ENCODE measurements at regions not wholly inside any gene's neighbourhood (a gene's known extent, or its start where the extent isn't known, plus 50 kb on each side); places are given as distances from the start of the nearest gene placed in this dataset.
"Not testable (repeated sequence)": the region's sequence is repeated elsewhere in the genome, so short reads cannot be mapped to it uniquely, and the experiment has no call there.

GRCh38 chr6:160804639-160805038 lies 102.6 kb downstream of the PLG start:
- no peak for DNase-seq

GRCh38 chr6:160808263-160808662 lies 106.2 kb downstream of the PLG start:
- no peak for DNase-seq

- no peak for DNase-seq
Measured at GRCh38 chr6:160810238-160810637, 108.2 kb downstream of the PLG start.

- no peak for DNase-seq
Measured at GRCh38 chr6:160812097-160812496, 110.1 kb downstream of the PLG start.

- DNase-seq = no peak
Measured at GRCh38 chr6:160818934-160819333, 116.9 kb downstream of the PLG start.

GRCh38 chr6:160820661-160821060 lies 118.6 kb downstream of the PLG start:
- not testable (repeated sequence) for DNase-seq

GRCh38 chr6:160831739-160832138 lies 129.7 kb downstream of the PLG start:
- DNase-seq = no peak

GRCh38 chr6:160832422-160832821 lies 130.4 kb downstream of the PLG start:
- DNase-seq = no peak

- DNase-seq = no peak
Measured at GRCh38 chr6:160837146-160837545, 135.1 kb downstream of the PLG start.

GRCh38 chr6:160851031-160851430 lies 140.5 kb upstream of the MAP3K4 start:
- DNase-seq = no peak

GRCh38 chr6:160853946-160854345 lies 137.6 kb upstream of the MAP3K4 start:
- no peak for DNase-seq

GRCh38 chr6:160858886-160859285 lies 132.7 kb upstream of the MAP3K4 start:
- no peak for DNase-seq

GRCh38 chr6:160859822-160860221 lies 131.7 kb upstream of the MAP3K4 start:
- no peak for DNase-seq

GRCh38 chr6:160861824-160862223 lies 129.7 kb upstream of the MAP3K4 start:
- DNase-seq = no peak

- no peak for DNase-seq
Measured at GRCh38 chr6:160863782-160864181, 127.8 kb upstream of the MAP3K4 start.

- DNase-seq = no peak
Measured at GRCh38 chr6:160871320-160871719, 120.2 kb upstream of the MAP3K4 start.

- DNase-seq = no peak
Measured at GRCh38 chr6:160881148-160881808, 110.3 kb upstream of the MAP3K4 start.

- DNase-seq = no peak
Measured at GRCh38 chr6:160882006-160882405, 109.6 kb upstream of the MAP3K4 start.

GRCh38 chr6:160882791-160883279 lies 108.7 kb upstream of the MAP3K4 start:
- peak; percentile 66 for DNase-seq

GRCh38 chr6:160883560-160883959 lies 108.0 kb upstream of the MAP3K4 start:
- no peak for DNase-seq

GRCh38 chr6:160883999-160884398 lies 107.6 kb upstream of the MAP3K4 start:
- no peak for DNase-seq

GRCh38 chr6:160889148-160889547 lies 102.4 kb upstream of the MAP3K4 start:
- not testable (repeated sequence) for DNase-seq

- no peak for DNase-seq
Measured at GRCh38 chr6:160891690-160892089, 99.9 kb upstream of the MAP3K4 start.

GRCh38 chr6:160895562-160895961 lies 96.0 kb upstream of the MAP3K4 start:
- no peak for DNase-seq

Data from DMS 273 treated with DMSO at 0.1 percent for 48 hours (cell line).